Transverse colon (tissue), 4 donors: ENCODE measurements at regions not wholly inside any gene's neighbourhood (a gene's known extent, or its start where the extent isn't known, plus 50 kb on each side); places are given as distances from the start of the nearest gene placed in this dataset.

ENCODE experiments used
- EP300 ChIP-seq: sonication (generic); formaldehyde crosslinking; IDR thresholded peaks from one replicate; pipeline ENCODE4 v1.6.1; 2017; ENCODE audit warnings: antibody characterized with exemption, low read depth
- POLR2A ChIP-seq: fragments of 450-650 bp; IDR thresholded peaks from one replicate; pipeline ENCODE4 v1.6.1; 2016; ENCODE audit warnings: antibody characterized with exemption, mild to moderate bottlenecking, moderate library complexity
- POLR2AphosphoS5 ChIP-seq, 3 donors: sonication (generic); formaldehyde crosslinking; IDR thresholded peaks; one replicate each; pipeline ENCODE4 v1.6.1; 2016; ENCODE audit warnings: antibody characterized with exemption in 3 of 3
- TF ChIP-seq, protein P1 (sequence below), 5 experiments: fragments of 200-600 bp in 3 of 5; fragments of 450-650 bp in 2 of 5; sonication (generic) in 3 of 5; IDR thresholded peaks; 1 replicate in 2 of 5; 2 replicates in 3 of 5; pipeline ENCODE4 v1.5.1; 2016 to 2017; ENCODE audit warnings: antibody characterized with exemption in 5 of 5, inconsistent platforms in 3 of 5, mild to moderate bottlenecking in 2 of 5, moderate library complexity in 1 of 5

DNA sequence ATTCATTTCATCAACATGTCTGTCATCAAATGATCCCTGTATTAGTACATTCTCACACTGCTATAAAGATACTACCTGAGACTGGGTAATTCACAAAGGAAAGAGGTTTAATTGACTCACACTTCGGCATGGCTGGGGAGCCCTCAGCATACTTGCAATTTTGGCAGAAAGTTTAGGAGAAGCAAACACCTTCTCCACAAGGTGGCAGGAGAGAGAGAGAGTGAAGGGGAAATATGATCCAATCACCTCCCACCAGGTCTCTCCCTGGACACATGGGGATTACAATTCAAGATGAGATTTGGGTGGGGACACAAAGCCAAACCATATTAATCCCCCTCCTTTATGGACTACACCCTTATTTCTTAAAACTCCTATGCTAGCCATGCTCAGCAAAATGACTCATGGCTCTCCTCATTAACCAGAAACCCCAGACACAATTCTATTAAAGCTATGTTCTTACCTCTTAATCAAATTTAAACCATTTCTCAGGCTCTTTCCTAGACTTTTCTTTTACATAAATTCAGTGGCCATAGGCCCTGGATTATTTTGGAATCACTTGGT is 932.3 kb downstream of the FLRT2 start:
- TF ChIP-seq POLR2AphosphoS5 (IDR thresholded peaks at IDR 0.05) (no peak), EP300 (no peak), POLR2A (no peak)
- TF ChIP-seq, protein P1, sequence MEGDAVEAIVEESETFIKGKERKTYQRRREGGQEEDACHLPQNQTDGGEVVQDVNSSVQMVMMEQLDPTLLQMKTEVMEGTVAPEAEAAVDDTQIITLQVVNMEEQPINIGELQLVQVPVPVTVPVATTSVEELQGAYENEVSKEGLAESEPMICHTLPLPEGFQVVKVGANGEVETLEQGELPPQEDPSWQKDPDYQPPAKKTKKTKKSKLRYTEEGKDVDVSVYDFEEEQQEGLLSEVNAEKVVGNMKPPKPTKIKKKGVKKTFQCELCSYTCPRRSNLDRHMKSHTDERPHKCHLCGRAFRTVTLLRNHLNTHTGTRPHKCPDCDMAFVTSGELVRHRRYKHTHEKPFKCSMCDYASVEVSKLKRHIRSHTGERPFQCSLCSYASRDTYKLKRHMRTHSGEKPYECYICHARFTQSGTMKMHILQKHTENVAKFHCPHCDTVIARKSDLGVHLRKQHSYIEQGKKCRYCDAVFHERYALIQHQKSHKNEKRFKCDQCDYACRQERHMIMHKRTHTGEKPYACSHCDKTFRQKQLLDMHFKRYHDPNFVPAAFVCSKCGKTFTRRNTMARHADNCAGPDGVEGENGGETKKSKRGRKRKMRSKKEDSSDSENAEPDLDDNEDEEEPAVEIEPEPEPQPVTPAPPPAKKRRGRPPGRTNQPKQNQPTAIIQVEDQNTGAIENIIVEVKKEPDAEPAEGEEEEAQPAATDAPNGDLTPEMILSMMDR (IDR thresholded peaks at IDR 0.05) = peak in 3 of 5 experiments; percentile 8 to 38 (median 15)
